Central memory CD8-positive, alpha-beta T cell (primary cell): ENCODE measurements at regions not wholly inside any gene's neighbourhood (a gene's known extent, or its start where the extent isn't known, plus 50 kb on each side); places are given as distances from the start of the nearest gene placed in this dataset.
"Not testable (repeated sequence)": the region's sequence is repeated elsewhere in the genome, so short reads cannot be mapped to it uniquely, and the experiment has no call there.

Experiments
- ATAC-seq: fragments of 150-1000 bp; cut with Tn5 transposase; replicated peaks from 2 replicates; pipeline ENCODE4 v1.10.0; 2022; ENCODE audit warnings: mild to moderate bottlenecking, moderate FRiP score, moderate number of reproducible peaks; ENCODE audit not compliant: poor library complexity, severe bottlenecking; ENCODE audit errors: extremely low read depth
- DNase-seq, 2 donors: peaks; one replicate each; pipeline ENCODE4 v3.0.0; 2021; ENCODE audit warnings: low spot score in 2 of 2
- H3K27ac Mint-ChIP-seq: one replicate; pipeline ENCODE4 v1.8.0; 2022; ENCODE audit warnings: low read depth, mild to moderate bottlenecking, moderate library complexity, mixed read lengths
- H3K27me3 Mint-ChIP-seq: one replicate; pipeline ENCODE4 v1.8.0; 2022; ENCODE audit warnings: mixed read lengths
- H3K36me3 Mint-ChIP-seq: one replicate; pipeline ENCODE4 v1.8.0; 2022; ENCODE audit warnings: mild to moderate bottlenecking, moderate library complexity, mixed read lengths; ENCODE audit not compliant: insufficient read depth
- H3K4me1 Mint-ChIP-seq: one replicate; pipeline ENCODE4 v1.8.0; 2022; ENCODE audit warnings: mixed read lengths
- H3K4me3 Mint-ChIP-seq: one replicate; pipeline ENCODE4 v1.8.0; 2022; ENCODE audit warnings: mild to moderate bottlenecking, moderate library complexity, mixed read lengths
- H3K9me3 Mint-ChIP-seq: one replicate; pipeline ENCODE4 v1.8.0; 2022; ENCODE audit warnings: mixed read lengths

GRCh38 chr2:210928714-210929113 is 372.3 kb downstream of the CPS1 start:
- Mint-ChIP-seq H3K27me3 (no peaks in the 10 kb centered on the region), H3K4me1 (no peaks in the 10 kb centered on the region), H3K27ac (no peak overlapping the region), H3K9me3 (peaks cover 5% of the 10 kb centered on the region), H3K36me3 (no peaks in the 10 kb centered on the region), H3K4me3 (no peak overlapping the region)
- ATAC-seq, result no peak
- DNase-seq, result no peak

- no peaks in the 10 kb centered on the region for H3K4me1 Mint-ChIP-seq
- no peak overlapping the region for H3K27ac Mint-ChIP-seq
- H3K4me3 Mint-ChIP-seq, result no peak overlapping the region
- H3K27me3 Mint-ChIP-seq, result no peaks in the 10 kb centered on the region
- ATAC-seq (no peak), DNase-seq (no peak)
- H3K36me3 Mint-ChIP-seq, result no peaks in the 10 kb centered on the region
- H3K9me3 Mint-ChIP-seq, result peaks cover 15% of the 10 kb centered on the region
Observed at GRCh38 chr2:210938228-210938627, 381.8 kb downstream of the CPS1 start.

GRCh38 chr2:210946395-210946794 is 390.0 kb downstream of the CPS1 start:
- no peaks in the 10 kb centered on the region for H3K36me3 Mint-ChIP-seq
- no peak overlapping the region for H3K27ac Mint-ChIP-seq
- DNase-seq (no peak), ATAC-seq (no peak)
- H3K4me3 Mint-ChIP-seq, result no peak overlapping the region
- peaks cover 28% of the 10 kb centered on the region for H3K9me3 Mint-ChIP-seq
- H3K4me1 Mint-ChIP-seq, result no peaks in the 10 kb centered on the region
- no peaks in the 10 kb centered on the region for H3K27me3 Mint-ChIP-seq

DNA sequence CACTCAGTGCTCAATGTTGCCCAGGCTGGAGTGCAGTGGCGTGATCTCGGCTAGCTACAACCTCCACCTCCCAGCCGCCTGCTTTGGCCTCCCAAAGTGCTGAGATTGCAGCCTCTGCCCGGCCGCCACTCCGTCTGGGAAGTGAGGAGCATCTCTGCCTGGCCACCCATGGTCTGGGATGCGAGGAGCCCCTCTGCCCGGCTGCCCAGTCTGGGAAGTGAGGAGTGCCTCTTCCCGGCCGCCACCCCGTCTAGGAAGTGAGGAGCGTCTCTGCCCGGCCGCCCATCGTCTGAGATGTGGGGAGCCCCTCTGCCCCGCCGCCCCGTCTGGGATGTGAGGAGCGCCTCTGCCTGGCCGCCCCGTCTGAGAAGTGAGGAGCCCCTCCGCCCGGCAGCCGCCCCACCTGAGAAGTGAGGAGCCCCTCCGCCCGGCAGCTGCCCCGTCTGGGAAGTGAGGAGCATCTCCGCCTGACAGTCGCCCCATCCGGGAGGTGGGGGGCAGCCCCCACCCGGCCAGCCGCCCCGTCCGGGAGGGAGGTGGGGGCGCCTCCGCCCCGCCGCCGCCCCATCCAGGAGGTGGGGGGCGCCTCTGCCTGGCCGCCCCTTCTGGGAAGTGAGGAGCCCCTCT is 394.1 kb downstream of the CPS1 start:
- not testable (repeated sequence) for DNase-seq, ATAC-seq, H3K4me1 Mint-ChIP-seq, H3K27me3 Mint-ChIP-seq, H3K36me3 Mint-ChIP-seq, H3K4me3 Mint-ChIP-seq, H3K27ac Mint-ChIP-seq
- peaks cover 21% of the 10 kb centered on the region for H3K9me3 Mint-ChIP-seq

DNA sequence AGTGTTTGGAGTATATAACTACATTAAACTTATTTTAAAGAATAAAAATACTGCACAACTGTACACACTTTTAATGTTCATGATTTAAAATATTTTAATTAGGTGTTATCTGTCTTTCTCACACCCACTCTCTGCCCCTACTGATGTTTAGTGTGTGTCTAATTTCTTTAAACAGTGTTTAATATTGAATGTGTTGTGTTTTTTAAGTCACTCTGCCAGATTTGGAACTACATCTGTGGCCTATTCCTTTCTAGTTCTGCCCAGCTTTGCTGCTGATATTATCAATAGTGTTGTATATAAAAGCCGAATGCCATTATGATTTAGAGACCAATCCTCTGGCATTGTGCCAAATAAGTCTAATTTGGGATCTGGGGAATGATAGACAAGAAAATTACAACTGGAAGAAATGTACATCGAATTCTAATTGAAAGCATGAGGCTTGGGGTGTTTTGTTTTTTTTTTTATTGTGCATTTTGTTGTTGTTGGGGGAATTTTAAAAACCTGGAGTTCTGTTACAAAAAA is 398.0 kb downstream of the CPS1 start:
- no peak for DNase-seq
- ATAC-seq, result no peak
- H3K36me3 Mint-ChIP-seq, result no peaks in the 10 kb centered on the region
- H3K4me1 Mint-ChIP-seq, result no peaks in the 10 kb centered on the region
- no peaks in the 10 kb centered on the region for H3K27me3 Mint-ChIP-seq
- H3K9me3 Mint-ChIP-seq, result peaks cover 16% of the 10 kb centered on the region
- H3K27ac Mint-ChIP-seq, result no peak overlapping the region
- no peak overlapping the region for H3K4me3 Mint-ChIP-seq

- no peak for ATAC-seq
- Mint-ChIP-seq H3K36me3 (no peaks in the 10 kb centered on the region), H3K27ac (no peak overlapping the region), H3K9me3 (peaks cover 16% of the 10 kb centered on the region), H3K27me3 (no peaks in the 10 kb centered on the region), H3K4me1 (no peaks in the 10 kb centered on the region), H3K4me3 (no peak overlapping the region)
- DNase-seq, result no peak
Observed at GRCh38 chr2:210955591-210955990, 399.2 kb downstream of the CPS1 start.

DNA sequence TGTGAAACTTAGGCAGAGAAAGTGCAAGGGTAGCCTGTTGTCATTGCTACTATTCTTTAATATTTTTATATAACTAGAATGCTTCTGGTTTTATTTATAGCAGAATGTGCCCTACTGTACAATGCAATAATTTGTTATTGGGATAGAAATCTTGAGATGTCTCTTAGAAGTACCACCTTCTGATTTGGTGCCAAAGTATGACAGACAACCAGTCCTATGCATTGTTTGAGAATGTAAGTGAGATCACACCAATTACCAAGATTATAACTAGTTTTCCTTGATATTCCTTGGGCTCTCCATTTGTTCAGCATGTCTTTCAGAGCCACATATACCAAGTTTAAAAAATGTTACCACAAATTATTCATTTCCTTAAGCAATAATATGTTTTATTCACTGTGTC is 399.7 kb downstream of the CPS1 start:
- Mint-ChIP-seq H3K9me3 (peaks cover 16% of the 10 kb centered on the region), H3K4me1 (no peaks in the 10 kb centered on the region), H3K4me3 (no peak overlapping the region), H3K27me3 (no peaks in the 10 kb centered on the region), H3K36me3 (no peaks in the 10 kb centered on the region), H3K27ac (no peak overlapping the region)
- ATAC-seq (no peak), DNase-seq (no peak)

DNA sequence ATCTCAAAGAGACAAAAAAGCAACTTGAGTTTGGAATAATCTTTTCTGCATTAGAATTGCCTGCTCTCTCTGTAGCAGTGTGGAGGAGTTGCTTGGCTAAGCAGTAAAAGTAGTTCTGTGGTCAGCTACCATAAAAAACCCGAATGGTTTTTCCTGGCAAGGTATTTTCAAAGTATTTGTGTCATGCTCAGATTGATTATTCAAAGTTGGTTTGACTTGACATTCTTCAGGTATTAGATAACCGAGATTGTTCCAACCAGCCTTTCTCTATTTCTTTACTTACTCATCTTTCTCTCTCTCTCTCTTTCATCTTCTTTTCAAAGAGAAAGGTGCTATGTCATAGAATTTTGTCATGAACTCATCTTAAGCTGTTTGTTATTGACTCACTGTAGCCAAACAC is 404.9 kb downstream of the CPS1 start:
- Mint-ChIP-seq H3K4me3 (no peak overlapping the region), H3K27ac (no peak overlapping the region), H3K4me1 (no peaks in the 10 kb centered on the region), H3K9me3 (peaks cover 6% of the 10 kb centered on the region), H3K36me3 (no peaks in the 10 kb centered on the region), H3K27me3 (no peaks in the 10 kb centered on the region)
- no peak for DNase-seq
- no peak for ATAC-seq

DNA sequence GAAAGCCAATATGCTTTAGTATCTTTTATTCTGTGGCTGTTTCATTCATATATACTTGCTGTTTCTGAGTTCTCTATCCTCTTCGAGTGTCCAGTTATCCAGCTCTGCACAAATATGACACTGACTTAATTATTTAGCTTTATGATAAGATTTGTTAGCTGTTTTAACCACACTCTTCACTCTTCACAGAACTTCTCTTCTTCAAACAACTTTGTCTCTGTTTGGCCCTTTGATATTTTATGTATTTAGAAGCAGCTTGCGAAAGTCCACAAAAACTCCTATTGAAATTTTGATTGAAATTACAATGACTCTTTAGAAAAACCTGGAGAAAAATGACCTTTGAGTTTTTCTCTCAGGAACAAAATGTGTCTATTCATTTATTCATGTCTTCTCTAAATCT is 407.0 kb downstream of the CPS1 start:
- DNase-seq (no peak), ATAC-seq (no peak)
- Mint-ChIP-seq H3K9me3 (peaks cover 6% of the 10 kb centered on the region), H3K36me3 (no peaks in the 10 kb centered on the region), H3K27ac (no peak overlapping the region), H3K27me3 (no peaks in the 10 kb centered on the region), H3K4me1 (no peaks in the 10 kb centered on the region), H3K4me3 (no peak overlapping the region)

GRCh38 chr2:210964141-210964764 is 407.9 kb downstream of the CPS1 start:
- no peak for DNase-seq
- no peak for ATAC-seq
- Mint-ChIP-seq H3K4me1 (no peaks in the 10 kb centered on the region), H3K27ac (no peak overlapping the region), H3K9me3 (peaks cover under 1% of the 10 kb centered on the region), H3K4me3 (no peak overlapping the region), H3K27me3 (no peaks in the 10 kb centered on the region), H3K36me3 (no peaks in the 10 kb centered on the region)

DNA sequence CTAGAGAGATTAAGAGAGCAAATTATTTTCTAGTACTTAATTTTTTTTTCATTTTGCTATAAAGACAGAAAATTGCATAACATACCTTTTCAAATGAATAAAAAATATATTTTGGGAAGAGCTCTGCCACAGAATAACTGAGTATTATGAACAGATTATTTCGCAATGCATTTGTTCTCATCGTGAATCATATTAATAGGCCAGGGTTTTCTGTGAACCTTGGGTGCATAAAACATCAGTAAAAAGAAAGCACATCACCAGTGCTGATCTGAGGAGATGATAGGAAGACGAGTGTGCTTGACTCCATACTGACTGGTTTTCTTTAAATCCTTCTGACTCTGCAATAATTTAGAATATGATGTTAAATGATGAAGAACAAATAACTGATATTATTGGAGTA is 409.1 kb downstream of the CPS1 start:
- Mint-ChIP-seq H3K27me3 (no peaks in the 10 kb centered on the region), H3K9me3 (peaks cover 7% of the 10 kb centered on the region), H3K27ac (no peak overlapping the region), H3K4me1 (no peaks in the 10 kb centered on the region), H3K4me3 (no peak overlapping the region), H3K36me3 (no peaks in the 10 kb centered on the region)
- DNase-seq (no peak), ATAC-seq (no peak)

GRCh38 chr2:210966330-210966729 is 409.9 kb downstream of the CPS1 start:
- no peak for ATAC-seq
- no peaks in the 10 kb centered on the region for H3K36me3 Mint-ChIP-seq
- no peak for DNase-seq
- H3K4me1 Mint-ChIP-seq, result no peaks in the 10 kb centered on the region
- no peak overlapping the region for H3K4me3 Mint-ChIP-seq
- H3K27ac Mint-ChIP-seq, result no peak overlapping the region
- H3K9me3 Mint-ChIP-seq, result peaks cover 7% of the 10 kb centered on the region
- no peaks in the 10 kb centered on the region for H3K27me3 Mint-ChIP-seq

- ATAC-seq (no peak), DNase-seq (no peak)
- Mint-ChIP-seq H3K27me3 (no peaks in the 10 kb centered on the region), H3K4me3 (no peak overlapping the region), H3K36me3 (no peaks in the 10 kb centered on the region), H3K4me1 (no peaks in the 10 kb centered on the region), H3K27ac (no peak overlapping the region), H3K9me3 (peaks cover 15% of the 10 kb centered on the region)
Observed at GRCh38 chr2:210971431-210971830, 415.0 kb downstream of the CPS1 start.
